WTC11 (cell line): ENCODE measurements at regions not wholly inside any gene's neighbourhood (a gene's known extent, or its start where the extent isn't known, plus 50 kb on each side); places are given as distances from the start of the nearest gene placed in this dataset.

Experiments
- ATAC-seq: fragments of 200-7000 bp; cut with Tn5 transposase; 2 replicates; pipeline ENCODE4 v1.10.0; 2021; ENCODE audit warnings: mild to moderate bottlenecking, moderate library complexity
- CTCF ChIA-PET: fragments of 300-600 bp; sonication (Branson Sonifier 250); formaldehyde crosslinking; loops from one replicate; lab custom pipeline; 2021; ENCODE audit warnings: antibody characterized with exemption; lab: Charles Lee
- POLR2A ChIA-PET: fragments of 350-600 bp; sonication (Branson Sonifier 250); formaldehyde crosslinking; loops from one replicate; lab custom pipeline; 2021; ENCODE audit warnings: antibody characterized with exemption; lab: Charles Lee
- DNase-seq: peaks from one replicate; pipeline ENCODE4 v3.0.0; 2021; ENCODE audit warnings: low spot score
- H3K27ac Mint-ChIP-seq: 2 replicates; pipeline ENCODE4 v1.8.0; 2021; ENCODE audit warnings: mixed read lengths
- H3K27me3 Mint-ChIP-seq: 2 replicates; pipeline ENCODE4 v1.8.0; 2021; ENCODE audit warnings: low read depth, mild to moderate bottlenecking, moderate library complexity, mixed read lengths
- H3K36me3 Mint-ChIP-seq: 2 replicates; pipeline ENCODE4 v1.8.0; 2021; ENCODE audit warnings: mixed read lengths
- H3K4me1 Mint-ChIP-seq: 2 replicates; pipeline ENCODE4 v1.8.0; 2022; ENCODE audit warnings: mixed read lengths
- H3K4me3 Mint-ChIP-seq: 2 replicates; pipeline ENCODE4 v1.8.0; 2021; ENCODE audit warnings: mild to moderate bottlenecking, moderate library complexity, mixed read lengths
- H3K9me3 Mint-ChIP-seq: 2 replicates; pipeline ENCODE4 v1.8.0; 2021; ENCODE audit warnings: mixed read lengths
- ATF1 ChIP-seq: sonication (generic); formaldehyde crosslinking; IDR thresholded peaks from 2 replicates; pipeline ENCODE4 v1.8.1; 2023; ENCODE audit warnings: mild to moderate bottlenecking, moderate library complexity, missing genetic modification reagents
- CBFB ChIP-seq: sonication (generic); formaldehyde crosslinking; IDR thresholded peaks from 2 replicates; pipeline ENCODE4 v1.8.1; 2022; ENCODE audit warnings: mild to moderate bottlenecking, low read depth, missing genetic modification reagents
- CREM ChIP-seq: sonication (generic); formaldehyde crosslinking; IDR thresholded peaks from 2 replicates; pipeline ENCODE4 v1.8.1; 2022; ENCODE audit warnings: mild to moderate bottlenecking, missing genetic modification reagents, moderate library complexity
- ESRRA ChIP-seq: sonication (generic); formaldehyde crosslinking; IDR thresholded peaks from 2 replicates; pipeline ENCODE4 v1.8.1; 2022; ENCODE audit warnings: mild to moderate bottlenecking, missing genetic modification reagents, borderline replicate concordance
- FOXK1 ChIP-seq: sonication (generic); formaldehyde crosslinking; IDR thresholded peaks from 2 replicates; pipeline ENCODE4 v1.8.0; 2022; ENCODE audit warnings: mild to moderate bottlenecking, moderate library complexity, missing genetic modification reagents
- GRHL2 ChIP-seq: fragments of 250-450 bp; sonication (Bioruptor Pico); IDR thresholded peaks from 2 replicates; pipeline ENCODE4 v1.8.0; 2022; ENCODE audit warnings: mild to moderate bottlenecking, moderate library complexity; ENCODE audit not compliant: insufficient replicate concordance, severe bottlenecking
- GTF2I ChIP-seq: fragments of 250-450 bp; sonication (Bioruptor Pico); conservative IDR thresholded peaks from 2 replicates; pipeline ENCODE4 v1.4.0; 2021; ENCODE audit warnings: mild to moderate bottlenecking
- IRF2 ChIP-seq: sonication (generic); formaldehyde crosslinking; IDR thresholded peaks from 2 replicates; pipeline ENCODE4 v1.8.0; 2022; ENCODE audit warnings: low read depth, missing genetic modification reagents, borderline replicate concordance
- KAT7 ChIP-seq: sonication (generic); formaldehyde crosslinking; IDR thresholded peaks from 2 replicates; pipeline ENCODE4 v1.8.1; 2023; ENCODE audit warnings: missing genetic modification reagents, mild to moderate bottlenecking, borderline replicate concordance
- NFE2L1 ChIP-seq: sonication (generic); formaldehyde crosslinking; IDR thresholded peaks from 2 replicates; pipeline ENCODE4 v1.8.1; 2023; ENCODE audit warnings: missing genetic modification reagents
- NR2C2 ChIP-seq: sonication (generic); formaldehyde crosslinking; IDR thresholded peaks from 2 replicates; pipeline ENCODE4 v1.8.0; 2022; ENCODE audit warnings: mild to moderate bottlenecking, missing genetic modification reagents
- PRDM15 ChIP-seq: sonication (generic); formaldehyde crosslinking; IDR thresholded peaks from 2 replicates; pipeline ENCODE4 v1.8.0; 2022; ENCODE audit warnings: missing genetic modification reagents
- STAT6 ChIP-seq: sonication (generic); formaldehyde crosslinking; conservative IDR thresholded peaks from 2 replicates; pipeline ENCODE4 v1.8.1; 2023; ENCODE audit warnings: mild to moderate bottlenecking, low read depth, missing genetic modification reagents, moderate library complexity
- USF1 ChIP-seq: sonication (generic); formaldehyde crosslinking; IDR thresholded peaks from 2 replicates; pipeline ENCODE4 v1.8.0; 2022; ENCODE audit warnings: mild to moderate bottlenecking, missing genetic modification reagents
- ZBTB21 ChIP-seq: sonication (generic); formaldehyde crosslinking; IDR thresholded peaks from 2 replicates; pipeline ENCODE4 v1.8.1; 2023; ENCODE audit warnings: mild to moderate bottlenecking, missing genetic modification reagents, borderline replicate concordance
- ZNF121 ChIP-seq: sonication (generic); formaldehyde crosslinking; IDR thresholded peaks from 2 replicates; pipeline ENCODE4 v1.8.0; 2023; ENCODE audit warnings: missing genetic modification reagents
- ZNF317 ChIP-seq: sonication (generic); formaldehyde crosslinking; IDR thresholded peaks from 2 replicates; pipeline ENCODE4 v1.8.1; 2023; ENCODE audit warnings: low read depth, mild to moderate bottlenecking, moderate library complexity, missing genetic modification reagents, borderline replicate concordance
- ZNF416 ChIP-seq: fragments of 250-450 bp; sonication (Bioruptor Pico); IDR thresholded peaks from 2 replicates; pipeline ENCODE4 v1.9.0; 2021; ENCODE audit warnings: mild to moderate bottlenecking, inconsistent platforms
- ZNF425 ChIP-seq: fragments of 250-450 bp; sonication (Bioruptor Pico); conservative IDR thresholded peaks from 2 replicates; pipeline ENCODE4 v1.9.0; 2021; ENCODE audit warnings: mild to moderate bottlenecking

GRCh38 chr6:105606831-105607463 lies 204.1 kb upstream of the PREP start:
- no peak for DNase-seq
- H3K4me3 Mint-ChIP-seq, result no peak overlapping the region

GRCh38 chr6:105604587-105604884 lies 201.7 kb upstream of the PREP start:
- H3K9me3 Mint-ChIP-seq, result peaks cover 9% of the 10 kb centered on the region
- no peak for DNase-seq
- no peak for ATAC-seq
- POLR2A ChIA-PET, result no interaction called here
- H3K4me3 Mint-ChIP-seq, result no peak overlapping the region
- no peak overlapping the region for H3K27ac Mint-ChIP-seq
- CTCF ChIA-PET, result no interaction called here
- TF ChIP-seq CREM (CRISPR knock-in tag) (no peak), STAT6 (CRISPR knock-in tag) (no peak), IRF2 (CRISPR knock-in tag) (no peak), KAT7 (CRISPR knock-in tag) (no peak), ZNF416 (CRISPR knock-in tag) (no peak), PRDM15 (no peak), GRHL2 (CRISPR knock-in tag) (no peak), ZNF425 (CRISPR knock-in tag) (no peak), ATF1 (CRISPR knock-in tag) (no peak), FOXK1 (CRISPR knock-in tag) (no peak)
- peaks cover 18% of the 10 kb centered on the region for H3K4me1 Mint-ChIP-seq
- H3K36me3 Mint-ChIP-seq, result no peaks in the 10 kb centered on the region
- no peaks in the 10 kb centered on the region; the same call in 1 of the 2 replicates for H3K27me3 Mint-ChIP-seq

More at GRCh38 chr6:105606831-105607463, 204.1 kb upstream of the PREP start:
- no peak for ATAC-seq
- no peak overlapping the region for H3K27ac Mint-ChIP-seq
- CTCF ChIA-PET, result no interaction called here
- no peaks in the 10 kb centered on the region; the same call in 1 of the 2 replicates for H3K27me3 Mint-ChIP-seq
- H3K36me3 Mint-ChIP-seq, result no peaks in the 10 kb centered on the region
- H3K4me1 Mint-ChIP-seq, result peaks cover 4% of the 10 kb centered on the region
- POLR2A ChIA-PET, result no interaction called here
- H3K9me3 Mint-ChIP-seq, result peaks cover 9% of the 10 kb centered on the region
- TF ChIP-seq USF1 (CRISPR knock-in tag) (no peak), ESRRA (CRISPR knock-in tag) (no peak), ZNF317 (CRISPR knock-in tag) (no peak), NR2C2 (CRISPR knock-in tag) (no peak), CBFB (no peak), FOXK1 (CRISPR knock-in tag) (no peak), ZNF425 (CRISPR knock-in tag) (no peak), NFE2L1 (CRISPR knock-in tag) (no peak), GTF2I (CRISPR knock-in tag) (no peak), ZNF121 (no peak), ZBTB21 (no peak), IRF2 (CRISPR knock-in tag) (no peak), ZNF416 (CRISPR knock-in tag) (no peak)
